Epithelial cell of proximal tubule (primary cell): ENCODE measurements at regions not wholly inside any gene's neighbourhood (a gene's known extent, or its start where the extent isn't known, plus 50 kb on each side); places are given as distances from the start of the nearest gene placed in this dataset.

Source experiments
- DNase-seq: peaks from one replicate; pipeline ENCODE4 v3.0.0-alpha.2; 2011; ENCODE audit warnings: low read depth
- H3K4me3 ChIP-seq: 2 replicates; pipeline ENCODE4 v1.5.1; 2011; ENCODE audit warnings: low read depth, mild to moderate bottlenecking, low read length
- TF ChIP-seq, protein P1 (sequence below): conservative IDR thresholded peaks from 2 replicates; pipeline ENCODE4 v1.5.1; 2012; ENCODE audit warnings: low read depth, mild to moderate bottlenecking, low read length

DNA sequence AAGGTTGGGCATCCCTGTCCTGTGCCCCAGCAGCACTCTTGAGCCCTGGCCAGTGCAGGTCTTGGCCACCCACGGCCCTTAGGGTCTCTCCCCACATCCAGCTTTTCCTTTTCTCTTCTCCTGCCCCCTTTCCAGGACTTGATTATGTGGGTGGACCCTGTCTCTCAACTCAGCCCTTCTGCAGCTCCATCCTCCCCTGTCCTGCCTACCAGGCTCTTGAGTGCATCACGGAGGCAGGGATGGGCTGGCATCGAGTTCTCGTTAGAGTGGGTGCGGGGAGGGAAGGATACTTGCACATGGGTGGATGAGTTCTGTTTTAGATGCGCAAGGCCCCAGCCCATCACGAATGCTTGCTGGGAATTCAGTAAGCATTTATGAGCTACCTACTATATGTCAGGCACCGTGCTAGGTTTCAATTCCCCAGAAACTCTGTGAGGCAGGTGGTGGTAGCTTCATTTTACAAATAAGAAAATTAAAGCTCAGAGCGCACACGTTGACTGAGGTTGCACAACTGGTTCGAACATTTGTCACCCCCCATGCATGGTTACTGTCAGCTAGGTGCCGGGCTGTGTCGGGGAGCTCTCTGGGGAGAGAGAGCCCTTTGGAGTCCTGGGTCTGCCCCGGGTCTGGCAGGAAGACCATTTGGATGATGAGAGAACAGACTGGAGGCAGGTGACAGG is 144.6 kb upstream of the PITX1 start:
- DNase-seq, result no peak
- H3K4me3 ChIP-seq, result no peak overlapping the region
- TF ChIP-seq, protein P1, sequence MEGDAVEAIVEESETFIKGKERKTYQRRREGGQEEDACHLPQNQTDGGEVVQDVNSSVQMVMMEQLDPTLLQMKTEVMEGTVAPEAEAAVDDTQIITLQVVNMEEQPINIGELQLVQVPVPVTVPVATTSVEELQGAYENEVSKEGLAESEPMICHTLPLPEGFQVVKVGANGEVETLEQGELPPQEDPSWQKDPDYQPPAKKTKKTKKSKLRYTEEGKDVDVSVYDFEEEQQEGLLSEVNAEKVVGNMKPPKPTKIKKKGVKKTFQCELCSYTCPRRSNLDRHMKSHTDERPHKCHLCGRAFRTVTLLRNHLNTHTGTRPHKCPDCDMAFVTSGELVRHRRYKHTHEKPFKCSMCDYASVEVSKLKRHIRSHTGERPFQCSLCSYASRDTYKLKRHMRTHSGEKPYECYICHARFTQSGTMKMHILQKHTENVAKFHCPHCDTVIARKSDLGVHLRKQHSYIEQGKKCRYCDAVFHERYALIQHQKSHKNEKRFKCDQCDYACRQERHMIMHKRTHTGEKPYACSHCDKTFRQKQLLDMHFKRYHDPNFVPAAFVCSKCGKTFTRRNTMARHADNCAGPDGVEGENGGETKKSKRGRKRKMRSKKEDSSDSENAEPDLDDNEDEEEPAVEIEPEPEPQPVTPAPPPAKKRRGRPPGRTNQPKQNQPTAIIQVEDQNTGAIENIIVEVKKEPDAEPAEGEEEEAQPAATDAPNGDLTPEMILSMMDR, result no peak

DNA sequence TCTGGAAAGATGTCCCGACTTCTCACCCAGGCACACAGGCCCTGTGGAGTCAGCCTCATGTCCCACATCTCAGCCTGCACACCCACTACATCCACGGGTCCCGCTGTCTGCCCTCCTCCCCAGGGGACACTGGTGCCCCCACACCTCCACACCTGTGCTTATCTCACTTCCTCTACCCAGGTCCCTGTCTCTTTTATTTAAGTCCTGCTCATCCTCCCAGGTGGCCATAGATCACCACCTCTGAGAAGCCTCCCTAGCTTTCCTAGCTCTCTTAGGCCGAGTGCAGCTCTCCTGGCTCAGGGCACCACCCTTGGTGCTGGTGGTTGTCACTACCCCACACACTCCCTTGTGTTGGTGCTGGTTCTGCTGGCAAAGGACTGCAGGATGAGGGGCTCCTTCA is 143.6 kb upstream of the PITX1 start:
- no peak overlapping the region for H3K4me3 ChIP-seq
- TF ChIP-seq, protein P1, result no peak
- no peak for DNase-seq

DNA sequence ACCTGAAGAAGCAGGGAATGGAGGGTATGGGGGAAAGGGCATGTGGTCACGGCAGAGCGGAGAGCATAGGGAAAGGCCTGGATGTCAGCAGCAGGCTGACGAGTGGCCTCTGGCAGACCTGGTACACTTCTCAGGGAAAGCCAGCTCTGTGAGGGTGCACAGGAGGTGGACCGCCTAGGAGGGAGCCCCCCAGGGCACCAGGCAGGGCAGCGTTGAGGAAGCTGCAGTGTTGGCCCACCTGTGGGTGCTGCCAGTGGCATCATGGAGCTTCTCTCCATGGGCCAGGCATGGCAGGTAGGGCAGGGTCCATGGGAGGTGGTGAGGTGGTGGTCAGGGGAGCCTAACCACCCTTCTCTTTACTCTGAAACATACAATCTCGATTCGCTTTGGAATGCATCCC is 143.0 kb upstream of the PITX1 start:
- no peak overlapping the region for H3K4me3 ChIP-seq
- DNase-seq, result no peak
- TF ChIP-seq, protein P1, result no peak

DNA sequence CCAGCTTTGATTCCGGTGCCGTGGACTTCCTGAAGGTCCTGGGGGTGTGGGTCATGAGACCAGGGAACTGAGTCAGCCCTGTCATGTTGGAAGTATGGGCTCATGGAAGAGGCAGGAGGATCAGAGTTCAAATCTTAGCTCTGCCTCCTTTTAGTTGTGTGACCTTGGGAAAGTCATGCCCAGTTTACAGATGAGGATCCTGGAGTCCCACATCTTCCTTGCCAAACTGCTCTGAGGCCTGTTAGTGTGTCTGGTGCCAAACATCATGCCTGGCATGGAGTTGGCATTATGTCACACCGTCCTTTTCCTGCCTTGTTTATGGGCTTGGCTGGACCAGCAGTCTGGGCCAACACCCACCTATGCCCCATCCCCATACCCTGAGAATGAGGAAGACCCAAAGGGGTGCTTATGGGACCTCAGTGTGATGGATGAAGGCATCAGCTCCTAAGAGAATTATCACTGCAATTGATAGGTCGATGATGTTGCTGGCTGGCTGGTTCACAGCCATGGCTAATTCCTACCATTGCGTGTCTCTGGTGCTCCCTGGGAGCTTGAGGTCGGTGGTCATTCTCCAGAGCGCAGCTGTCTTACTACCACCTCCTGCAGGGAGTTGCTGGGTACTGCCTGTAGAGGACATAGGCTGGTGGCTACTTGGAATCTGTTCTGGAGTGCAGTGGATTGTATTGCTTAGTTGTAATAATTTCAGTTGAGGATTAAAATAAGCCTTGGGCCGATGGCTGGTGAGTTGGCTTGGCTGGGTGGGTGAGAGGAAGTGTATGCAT is 140.5 kb upstream of the PITX1 start:
- no peak overlapping the region for H3K4me3 ChIP-seq
- TF ChIP-seq, protein P1, result no peak
- DNase-seq, result no peak

DNA sequence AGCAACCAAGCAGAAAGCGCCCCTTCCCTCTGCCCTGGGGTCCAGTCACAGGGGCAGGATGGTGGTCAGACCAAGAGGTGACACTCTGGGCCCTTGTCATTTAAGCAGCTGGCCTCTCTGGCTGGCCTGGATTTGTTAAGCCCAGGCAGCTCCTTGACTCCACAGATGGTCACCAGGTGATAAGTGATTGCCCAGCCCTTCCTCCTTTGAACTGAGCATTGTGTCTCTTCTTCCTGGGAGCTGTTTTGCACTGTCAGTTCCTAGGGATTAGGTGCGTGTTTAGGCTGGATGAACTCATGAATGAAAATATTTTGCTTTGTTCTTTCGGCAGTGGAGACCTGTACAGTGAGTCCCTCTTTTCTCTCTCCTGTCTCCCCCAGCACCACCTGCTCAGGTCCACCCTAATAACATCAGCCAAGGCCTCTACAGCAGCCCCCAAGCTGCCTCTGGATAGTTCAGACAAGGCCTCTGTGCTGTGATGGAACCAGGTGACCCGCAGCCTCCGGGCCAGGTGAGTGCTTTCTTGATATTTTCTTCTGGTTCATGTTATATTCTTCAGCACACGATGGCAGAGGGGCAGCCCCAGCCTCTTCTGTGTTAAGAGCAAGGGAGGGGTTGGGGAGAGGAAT is 139.7 kb upstream of the PITX1 start:
- no peak for DNase-seq
- H3K4me3 ChIP-seq, result no peak overlapping the region
- TF ChIP-seq, protein P1, result no peak

DNA sequence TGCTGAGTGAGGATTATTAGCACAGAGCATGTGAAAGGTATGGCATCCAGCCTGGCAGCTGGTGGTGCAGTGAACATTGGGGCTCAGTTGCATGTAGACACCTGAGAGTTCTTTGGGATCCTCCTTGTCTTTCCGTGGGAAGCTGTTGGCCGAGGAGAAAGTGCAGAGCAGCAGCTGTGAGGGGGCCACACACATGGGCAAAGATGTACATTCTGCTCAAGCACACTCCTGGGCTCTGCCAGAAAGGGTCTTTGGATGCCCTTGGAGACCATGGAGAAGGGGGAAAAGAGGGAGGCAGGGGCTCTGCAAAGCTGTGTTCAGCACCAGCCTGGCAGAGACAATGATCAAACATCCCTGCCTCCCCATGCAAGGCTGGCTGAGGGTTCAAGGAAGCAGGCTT is 138.7 kb upstream of the PITX1 start:
- no peak for DNase-seq
- TF ChIP-seq, protein P1, result no peak
- H3K4me3 ChIP-seq, result no peak overlapping the region
